C4-2B (cell line): ENCODE measurements at regions not wholly inside any gene's neighbourhood (a gene's known extent, or its start where the extent isn't known, plus 50 kb on each side); places are given as distances from the start of the nearest gene placed in this dataset.

Experiments used
- CTCF ChIP-seq: fragments of 450-650 bp; conservative IDR thresholded peaks from 2 replicates; pipeline ENCODE4 v1.5.1; 2017; ENCODE audit warnings: mild to moderate bottlenecking
- ZFX ChIP-seq: fragments of 450-650 bp; IDR thresholded peaks from 2 replicates; pipeline ENCODE4 v1.6.1; 2017

- TF ChIP-seq CTCF (no peak), ZFX (no peak)
These were observed 263.1 kb downstream of the TBX18 start for GRCh38 chr6:84501315-84501714.
